RWPE2 (cell line): ENCODE measurements at regions not wholly inside any gene's neighbourhood (a gene's known extent, or its start where the extent isn't known, plus 50 kb on each side); places are given as distances from the start of the nearest gene placed in this dataset.
A peak's percentile ranks its signal among the peaks of the same experiment; 100 is the strongest.

Experiments used
- ATAC-seq: fragments of 200-7000 bp; cut with Tn5 transposase; 3 replicates; pipeline ENCODE4 v1.9.1; 2021; ENCODE audit warnings: low read depth
- DNase-seq: peaks from one replicate; pipeline ENCODE4 v3.0.0-alpha.2; 2020; ENCODE audit warnings: low spot score
- H3K27ac ChIP-seq: fragments of 450-650 bp; 2 replicates; pipeline ENCODE4 v1.5.1; 2017; ENCODE audit warnings: mild to moderate bottlenecking; ENCODE audit not compliant: poor library complexity, severe bottlenecking
- H3K27me3 ChIP-seq: fragments of 250-450 bp; sonication (Bioruptor Pico); 2 replicates; pipeline ENCODE4 v1.5.1; 2021; ENCODE audit warnings: mild to moderate bottlenecking, moderate library complexity; ENCODE audit not compliant: insufficient read depth, poor library complexity, severe bottlenecking
- H3K36me3 ChIP-seq: fragments of 250-450 bp; sonication (Bioruptor Pico); 2 replicates; pipeline ENCODE4 v1.5.1; 2020; ENCODE audit warnings: low read depth, mild to moderate bottlenecking, moderate library complexity
- H3K4me1 ChIP-seq: fragments of 250-450 bp; sonication (Bioruptor Pico); 2 replicates; pipeline ENCODE4 v1.5.1; 2021; ENCODE audit warnings: mild to moderate bottlenecking, moderate library complexity; ENCODE audit not compliant: insufficient read depth, poor library complexity, severe bottlenecking
- H3K4me3 ChIP-seq: fragments of 250-450 bp; sonication (Bioruptor Pico); 2 replicates; pipeline ENCODE4 v1.5.1; 2021; ENCODE audit warnings: mild to moderate bottlenecking, moderate library complexity; ENCODE audit not compliant: severe bottlenecking
- H3K9me3 ChIP-seq: fragments of 250-450 bp; sonication (Bioruptor Pico); 2 replicates; pipeline ENCODE4 v1.5.1; 2021; ENCODE audit warnings: mild to moderate bottlenecking, moderate library complexity; ENCODE audit not compliant: severe bottlenecking
- CTCF ChIP-seq: fragments of 450-650 bp; IDR thresholded peaks from one replicate; pipeline ENCODE4 v1.5.1; 2017; ENCODE audit warnings: mild to moderate bottlenecking, moderate library complexity; ENCODE audit not compliant: poor library complexity, severe bottlenecking

DNA sequence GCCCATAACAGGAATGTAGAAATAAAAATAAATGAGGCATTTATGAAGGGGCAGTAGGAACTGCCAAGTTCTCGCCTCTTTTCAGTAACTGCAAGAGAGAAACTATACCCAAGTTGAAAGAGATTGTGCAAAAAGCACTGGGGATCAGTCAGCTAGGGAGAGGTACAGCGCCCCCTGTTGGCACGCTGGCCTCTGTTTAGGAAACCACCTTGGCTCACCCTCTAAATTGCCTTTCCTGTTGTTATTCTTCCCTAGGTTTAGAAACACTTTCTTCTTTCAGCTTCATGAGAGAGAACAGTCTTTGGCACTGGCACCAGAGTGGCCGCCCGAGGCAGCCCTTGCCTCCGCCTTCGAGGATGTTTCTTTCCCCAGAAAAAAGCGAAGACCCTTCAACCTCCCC lies 348.5 kb downstream of the MID1IP1 start:
- no peak for ATAC-seq
- H3K27ac ChIP-seq, result no peak overlapping the region

GRCh38 chrX:39150220-39150619 lies 349.0 kb downstream of the MID1IP1 start:
- no peak for ATAC-seq
- Histone ChIP-seq H3K36me3 (no peaks in the 10 kb centered on the region), H3K4me1 (no peaks in the 10 kb centered on the region), H3K27me3 (no peaks in the 10 kb centered on the region), H3K9me3 (no peaks in the 10 kb centered on the region), H3K27ac (no peak overlapping the region), H3K4me3 (no peak overlapping the region)
- DNase-seq, result no peak
- no peak for TF ChIP-seq CTCF

More for the DNA sequence above, 348.5 kb downstream of the MID1IP1 start:
- Histone ChIP-seq H3K4me3 (no peak overlapping the region), H3K9me3 (no peaks in the 10 kb centered on the region), H3K4me1 (no peaks in the 10 kb centered on the region), H3K36me3 (no peaks in the 10 kb centered on the region), H3K27me3 (no peaks in the 10 kb centered on the region)
- TF ChIP-seq CTCF, result peak; percentile 28
- DNase-seq, result no peak

GRCh38 chrX:39150621-39151020 lies 349.4 kb downstream of the MID1IP1 start:
- Histone ChIP-seq H3K36me3 (no peaks in the 10 kb centered on the region), H3K27me3 (no peaks in the 10 kb centered on the region), H3K9me3 (no peaks in the 10 kb centered on the region), H3K4me1 (no peaks in the 10 kb centered on the region), H3K4me3 (no peak overlapping the region), H3K27ac (no peak overlapping the region)
- no peak for TF ChIP-seq CTCF
- ATAC-seq (no peak), DNase-seq (no peak)

GRCh38 chrX:39152106-39152649 lies 350.9 kb downstream of the MID1IP1 start:
- no peaks in the 10 kb centered on the region for H3K36me3 ChIP-seq
- no peak overlapping the region for H3K27ac ChIP-seq
- no peaks in the 10 kb centered on the region for H3K4me1 ChIP-seq
- no peaks in the 10 kb centered on the region for H3K9me3 ChIP-seq
- H3K4me3 ChIP-seq, result no peak overlapping the region
- H3K27me3 ChIP-seq, result no peaks in the 10 kb centered on the region
- peak; percentile 13 for TF ChIP-seq CTCF
- no peak for DNase-seq
- ATAC-seq, result no peak

- Histone ChIP-seq H3K27ac (no peak overlapping the region), H3K36me3 (no peaks in the 10 kb centered on the region), H3K4me3 (no peak overlapping the region), H3K9me3 (no peaks in the 10 kb centered on the region), H3K4me1 (no peaks in the 10 kb centered on the region), H3K27me3 (no peaks in the 10 kb centered on the region)
- DNase-seq, result no peak
- no peak for ATAC-seq
- no peak for TF ChIP-seq CTCF
These were observed 354.8 kb downstream of the MID1IP1 start for GRCh38 chrX:39156051-39156450.
